ENCODE measurements at regions not wholly inside any gene's neighbourhood (a gene's known extent, or its start where the extent isn't known, plus 50 kb on each side); places are given as distances from the start of the nearest gene placed in this dataset.

DNA sequence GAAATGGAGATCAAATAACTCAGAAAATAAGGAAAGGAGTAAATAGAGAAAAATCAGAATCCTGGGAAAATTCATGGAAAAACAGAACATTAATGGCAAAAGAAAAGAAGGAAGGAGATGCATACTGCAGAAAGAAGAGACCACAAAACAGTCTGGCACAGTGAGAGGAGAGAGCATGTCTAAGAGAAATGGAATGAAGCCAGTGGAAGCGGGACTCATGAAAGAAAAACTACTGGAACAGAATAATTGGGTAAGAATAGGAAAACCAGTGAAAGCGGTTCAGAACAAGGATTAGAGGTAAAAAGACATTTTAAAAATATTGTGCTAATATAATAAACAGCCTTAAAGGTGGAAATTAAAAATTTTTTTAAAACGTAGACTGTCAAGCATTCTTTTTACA is 93.6 kb upstream of the GREM2 start:
- TF ChIP-seq, protein P1, sequence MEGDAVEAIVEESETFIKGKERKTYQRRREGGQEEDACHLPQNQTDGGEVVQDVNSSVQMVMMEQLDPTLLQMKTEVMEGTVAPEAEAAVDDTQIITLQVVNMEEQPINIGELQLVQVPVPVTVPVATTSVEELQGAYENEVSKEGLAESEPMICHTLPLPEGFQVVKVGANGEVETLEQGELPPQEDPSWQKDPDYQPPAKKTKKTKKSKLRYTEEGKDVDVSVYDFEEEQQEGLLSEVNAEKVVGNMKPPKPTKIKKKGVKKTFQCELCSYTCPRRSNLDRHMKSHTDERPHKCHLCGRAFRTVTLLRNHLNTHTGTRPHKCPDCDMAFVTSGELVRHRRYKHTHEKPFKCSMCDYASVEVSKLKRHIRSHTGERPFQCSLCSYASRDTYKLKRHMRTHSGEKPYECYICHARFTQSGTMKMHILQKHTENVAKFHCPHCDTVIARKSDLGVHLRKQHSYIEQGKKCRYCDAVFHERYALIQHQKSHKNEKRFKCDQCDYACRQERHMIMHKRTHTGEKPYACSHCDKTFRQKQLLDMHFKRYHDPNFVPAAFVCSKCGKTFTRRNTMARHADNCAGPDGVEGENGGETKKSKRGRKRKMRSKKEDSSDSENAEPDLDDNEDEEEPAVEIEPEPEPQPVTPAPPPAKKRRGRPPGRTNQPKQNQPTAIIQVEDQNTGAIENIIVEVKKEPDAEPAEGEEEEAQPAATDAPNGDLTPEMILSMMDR (IDR thresholded peaks at IDR 0.05) = no peak
- TF ChIP-seq POLR2A (IDR thresholded peaks at IDR 0.05) = no peak
